Thyroid gland (tissue), 4 donors: ENCODE measurements at regions not wholly inside any gene's neighbourhood (a gene's known extent, or its start where the extent isn't known, plus 50 kb on each side); places are given as distances from the start of the nearest gene placed in this dataset.

Source experiments
- CTCF ChIP-seq, 6 experiments: fragments of 200-600 bp in 3 of 6; fragments of 450-650 bp in 3 of 6; sonication (generic) in 3 of 6; IDR thresholded peaks; one replicate each; pipeline ENCODE4 v1.5.1; 2016 to 2019; ENCODE audit warnings: antibody characterized with exemption in 6 of 6, mild to moderate bottlenecking in 2 of 6, inconsistent platforms in 1 of 6, moderate library complexity in 1 of 6
- POLR2A ChIP-seq, 2 donors: fragments of 450-650 bp; IDR thresholded peaks; one replicate each; pipeline ENCODE4 v1.6.1; 2017; ENCODE audit warnings: antibody characterized with exemption in 2 of 2, mild to moderate bottlenecking in 2 of 2, moderate library complexity in 1 of 2

GRCh38 chr4:60129740-60130139 is 1070.4 kb upstream of the ADGRL3 start:
- TF ChIP-seq CTCF (IDR thresholded peaks at IDR 0.05) = no peak
- no peak for TF ChIP-seq POLR2A (IDR thresholded peaks at IDR 0.05)
